Right forelimb (tissue), 1 donor: ENCODE measurements at regions not wholly inside any gene's neighbourhood (a gene's known extent, or its start where the extent isn't known, plus 50 kb on each side); places are given as distances from the start of the nearest gene placed in this dataset.
A peak's percentile ranks its signal among the peaks of the same experiment; 100 is the strongest.

ENCODE experiments used
- DNase-seq: peaks from one replicate; pipeline ENCODE4 v3.0.0-alpha.2; 2018

DNA sequence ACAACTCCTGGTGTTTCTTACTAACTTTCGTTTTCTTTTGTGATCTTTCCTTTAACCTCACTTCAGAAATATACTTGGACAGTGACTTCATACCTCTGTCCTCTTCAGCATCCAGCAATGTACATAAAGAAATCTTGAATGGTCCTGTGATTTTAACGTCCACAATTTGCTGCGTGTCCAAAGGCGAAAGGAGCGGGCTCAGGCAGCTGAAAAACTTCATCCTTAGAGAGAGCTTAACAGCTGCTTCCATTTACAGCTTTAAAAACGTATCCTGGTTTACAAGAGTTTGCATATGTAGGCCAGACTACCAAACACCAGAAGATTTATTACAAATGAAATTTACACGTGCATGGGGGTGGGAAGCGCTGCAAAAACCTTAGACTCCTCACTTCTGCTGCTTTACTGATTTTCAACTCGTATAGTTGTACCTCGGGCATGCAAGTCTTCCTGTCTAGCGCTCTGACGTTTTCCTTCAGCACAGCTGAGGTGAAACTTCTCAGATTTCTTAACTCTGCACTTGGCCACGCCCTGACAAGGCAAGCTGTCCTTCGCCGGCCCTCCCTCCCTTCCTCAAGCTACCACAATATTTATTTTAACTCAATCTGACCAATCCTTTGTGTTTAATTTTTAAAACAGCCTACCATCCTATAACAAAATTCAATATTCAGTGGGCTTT is 406.4 kb downstream of the FAM47A start:
- peak; percentile 47 for DNase-seq

DNA sequence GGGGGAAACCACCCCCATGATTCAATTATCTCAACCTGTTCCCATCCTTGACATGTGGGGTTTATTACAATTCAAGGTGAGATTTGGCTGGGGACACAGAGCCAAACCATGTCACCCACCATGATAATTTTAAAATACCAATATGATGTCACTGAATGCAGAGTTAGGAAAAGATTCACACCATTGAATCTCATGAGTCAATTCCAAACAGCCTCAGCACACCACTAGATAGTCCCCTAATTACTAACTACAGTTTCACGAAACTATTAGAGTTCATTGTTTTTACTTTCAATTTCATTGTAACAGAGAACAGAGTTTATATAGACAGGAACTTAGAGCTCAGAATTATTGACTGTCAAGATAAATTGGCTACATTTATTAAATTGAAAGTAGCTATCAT is 410.2 kb downstream of the FAM47A start:
- no peak for DNase-seq

DNA sequence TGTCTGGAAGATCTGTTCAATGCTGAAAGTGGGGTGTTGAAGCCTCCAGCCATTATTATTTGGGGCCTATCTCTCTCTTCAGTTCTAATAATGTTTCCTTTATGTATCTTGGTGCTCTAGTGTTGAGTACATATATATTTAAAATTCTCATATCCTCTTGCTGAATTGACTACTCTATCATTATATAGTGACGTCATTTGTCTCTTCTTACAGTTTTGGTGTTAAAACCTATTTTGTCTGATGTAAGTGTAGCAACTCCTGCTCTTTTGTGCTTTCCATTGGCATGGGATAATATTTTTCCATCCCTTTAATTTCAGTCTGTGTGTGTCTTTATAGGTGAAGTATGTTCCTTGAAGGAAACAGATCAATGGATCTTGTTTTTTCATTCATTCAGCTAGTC is 446.0 kb downstream of the FAM47A start:
- DNase-seq, result no peak
